Body of pancreas (tissue), 4 donors: ENCODE measurements at regions not wholly inside any gene's neighbourhood (a gene's known extent, or its start where the extent isn't known, plus 50 kb on each side); places are given as distances from the start of the nearest gene placed in this dataset.

Experiments
- ATAC-seq: fragments of 150-250 bp; one replicate; pipeline ENCODE4 v1.9.1; 2016
- DNase-seq, 4 donors: peaks; one replicate each; pipeline ENCODE4 v3.0.0-alpha.2; 2019
- H3K27ac ChIP-seq, 4 donors: fragments of 200-600 bp; sonication (generic); 1 replicate in 3 of 4; 2 replicates in 1 of 4; pipeline versions ENCODE4 v1.5.1 to v1.6.1; 2016 to 2019; ENCODE audit warnings: mild to moderate bottlenecking in 1 of 4, mixed read lengths in 1 of 4, moderate library complexity in 1 of 4
- H3K27me3 ChIP-seq, 2 donors: fragments of 200-600 bp; sonication (generic); one replicate each; pipeline ENCODE4 v1.6.0; 2016; ENCODE audit warnings: mild to moderate bottlenecking in 1 of 2
- H3K36me3 ChIP-seq, 2 donors: fragments of 200-600 bp; sonication (generic); replicated peaks in 1 of 2; 2 replicates each; pipeline ENCODE4 v1.5.1; 2016; ENCODE audit warnings: low read depth in 2 of 2; ENCODE audit not compliant: insufficient read depth in 1 of 2
- H3K4me1 ChIP-seq: fragments of 200-600 bp; sonication (generic); one replicate; pipeline ENCODE4 v1.6.0; 2016
- H3K4me3 ChIP-seq, 2 donors: fragments of 200-600 bp; sonication (generic); 1 replicate in 1 of 2; 2 replicates in 1 of 2; pipeline ENCODE4 v1.5.1; 2016 to 2019
- H3K9me3 ChIP-seq, 3 donors: fragments of 200-600 bp; sonication (generic); 1 replicate in 2 of 3; 2 replicates in 1 of 3; pipeline ENCODE4 v1.5.1; 2016
- POLR2A ChIP-seq, 3 donors: fragments of 450-650 bp; IDR thresholded peaks; one replicate each; pipeline ENCODE4 v1.6.1; 2016; ENCODE audit warnings: antibody characterized with exemption in 3 of 3, mild to moderate bottlenecking in 2 of 3
- WGBS, 2 donors: methylation state at CpG; one replicate each; pipeline ENCODE4 v1.1.5; 2017; 5-methylcytosine and 5-hydroxymethylcytosine counted together
- intact Hi-C: fragments of 100-400 bp; cut with DNase I; formaldehyde crosslinking; loops from one replicate; pipeline ENCODE4 v1.15.1; 2023
- TF ChIP-seq, protein P1 (sequence below), 7 experiments: fragments of 450-650 bp in 4 of 7; fragments of 200-600 bp in 3 of 7; sonication (generic) in 3 of 7; IDR thresholded peaks; one replicate each; pipeline ENCODE4 v1.5.1; 2016 to 2019; ENCODE audit warnings: antibody characterized with exemption in 7 of 7

DNA sequence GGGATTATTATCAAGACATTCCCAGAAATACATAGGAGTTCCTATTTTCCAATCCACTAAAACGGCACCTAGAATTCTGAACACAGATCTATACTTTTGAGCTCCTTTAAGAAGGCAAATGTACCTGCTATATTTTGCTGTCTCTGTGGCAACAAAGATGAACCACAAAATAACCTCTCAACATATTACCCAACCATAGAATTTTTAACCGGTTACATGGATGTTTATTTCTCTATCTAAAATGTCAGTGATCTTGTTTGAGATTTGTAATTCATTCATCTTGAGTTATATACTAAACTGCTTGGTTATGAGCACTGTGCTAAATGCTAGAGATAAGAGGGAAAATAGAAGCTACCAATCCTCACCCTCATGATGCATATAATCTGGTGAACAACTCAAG, 117.5 kb upstream of the HMGCLL1 start:
- H3K27ac ChIP-seq: no peak overlapping the region
- DNase-seq (no peak), ATAC-seq (no peak)
- no peaks in the 10 kb centered on the region for H3K27me3 ChIP-seq
- H3K4me1 ChIP-seq: no peaks in the 10 kb centered on the region
- no peaks in the 10 kb centered on the region for H3K9me3 ChIP-seq
- H3K4me3 ChIP-seq: no peak overlapping the region
- WGBS, 2 donors: 83 to 90% methylated on average over 2 of the region's 2 CpGs
- intact Hi-C loops: no loop called here
- TF ChIP-seq POLR2A (IDR thresholded peaks at IDR 0.05): no peak
- TF ChIP-seq, protein P1, sequence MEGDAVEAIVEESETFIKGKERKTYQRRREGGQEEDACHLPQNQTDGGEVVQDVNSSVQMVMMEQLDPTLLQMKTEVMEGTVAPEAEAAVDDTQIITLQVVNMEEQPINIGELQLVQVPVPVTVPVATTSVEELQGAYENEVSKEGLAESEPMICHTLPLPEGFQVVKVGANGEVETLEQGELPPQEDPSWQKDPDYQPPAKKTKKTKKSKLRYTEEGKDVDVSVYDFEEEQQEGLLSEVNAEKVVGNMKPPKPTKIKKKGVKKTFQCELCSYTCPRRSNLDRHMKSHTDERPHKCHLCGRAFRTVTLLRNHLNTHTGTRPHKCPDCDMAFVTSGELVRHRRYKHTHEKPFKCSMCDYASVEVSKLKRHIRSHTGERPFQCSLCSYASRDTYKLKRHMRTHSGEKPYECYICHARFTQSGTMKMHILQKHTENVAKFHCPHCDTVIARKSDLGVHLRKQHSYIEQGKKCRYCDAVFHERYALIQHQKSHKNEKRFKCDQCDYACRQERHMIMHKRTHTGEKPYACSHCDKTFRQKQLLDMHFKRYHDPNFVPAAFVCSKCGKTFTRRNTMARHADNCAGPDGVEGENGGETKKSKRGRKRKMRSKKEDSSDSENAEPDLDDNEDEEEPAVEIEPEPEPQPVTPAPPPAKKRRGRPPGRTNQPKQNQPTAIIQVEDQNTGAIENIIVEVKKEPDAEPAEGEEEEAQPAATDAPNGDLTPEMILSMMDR (IDR thresholded peaks at IDR 0.05): no peak
- no peaks in the 10 kb centered on the region for H3K36me3 ChIP-seq

- Histone ChIP-seq H3K4me1 (no peaks in the 10 kb centered on the region), H3K27me3 (no peaks in the 10 kb centered on the region), H3K36me3 (no peaks in the 10 kb centered on the region), H3K9me3 (no peaks in the 10 kb centered on the region), H3K4me3 (no peak overlapping the region), H3K27ac (no peak overlapping the region)
- ATAC-seq (no peak), DNase-seq (no peak)
- WGBS, 2 donors: 48 to 63% methylated on average over 2 of the region's 2 CpGs
- no peak for TF ChIP-seq POLR2A (IDR thresholded peaks at IDR 0.05)
- TF ChIP-seq, protein P1 (IDR thresholded peaks at IDR 0.05): no peak
- intact Hi-C loops: no loop called here
Measured at GRCh38 chr6:55696041-55696440, 117.0 kb upstream of the HMGCLL1 start.

DNA sequence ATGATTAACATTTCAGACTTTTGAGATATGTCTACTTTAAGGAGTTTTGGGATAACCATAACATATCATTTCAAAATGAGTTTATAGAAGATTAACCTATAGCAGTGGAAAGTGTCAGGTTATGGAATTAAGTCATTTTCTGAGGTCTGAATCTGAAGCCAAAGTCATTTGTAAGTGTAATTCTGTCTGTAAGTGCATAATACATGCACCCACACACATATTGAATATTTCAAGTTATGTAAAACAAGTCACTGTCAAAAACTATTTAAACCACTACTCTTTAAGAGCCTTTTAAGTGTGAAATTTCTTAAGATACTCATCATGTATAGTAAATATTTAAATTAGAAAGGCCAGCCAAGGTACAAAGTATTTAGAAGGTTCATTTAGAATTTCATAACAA, 115.8 kb upstream of the HMGCLL1 start:
- intact Hi-C loops: no loop called here
- no peak overlapping the region for H3K27ac ChIP-seq

DNA sequence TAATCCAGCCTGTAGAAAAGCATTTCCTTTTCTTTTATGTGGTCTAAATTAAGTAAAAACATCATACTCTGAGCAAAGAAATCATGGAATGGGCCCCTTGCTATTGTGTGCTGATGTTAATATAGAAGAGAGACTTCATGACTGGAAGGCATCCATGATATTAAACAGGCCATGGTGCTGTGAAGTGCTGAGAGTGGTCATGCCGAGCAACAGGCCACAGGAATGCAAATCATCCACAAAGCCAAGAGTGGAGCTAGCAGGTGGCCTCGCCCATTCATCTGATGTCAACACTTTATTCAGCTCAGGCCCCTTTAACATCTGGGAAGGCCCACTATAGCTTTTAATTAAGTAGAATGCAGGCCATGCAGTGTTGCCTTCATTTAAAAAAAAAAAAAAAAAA, 115.2 kb upstream of the HMGCLL1 start:
- intact Hi-C loops: no loop called here
- Histone ChIP-seq H3K4me1 (no peaks in the 10 kb centered on the region), H3K27me3 (no peaks in the 10 kb centered on the region), H3K4me3 (no peak overlapping the region), H3K9me3 (no peaks in the 10 kb centered on the region), H3K36me3 (no peaks in the 10 kb centered on the region), H3K27ac (no peak overlapping the region)
- 70 to 76% methylated on average over 2 of the region's 2 CpGs for WGBS, 2 donors
- no peak for TF ChIP-seq POLR2A (IDR thresholded peaks at IDR 0.05)
- TF ChIP-seq, protein P1 (IDR thresholded peaks at IDR 0.05): no peak
- DNase-seq: peak in 1 of 4 donors; percentile 5
- no peak for ATAC-seq

More for the DNA sequence above, 115.8 kb upstream of the HMGCLL1 start:
- no peaks in the 10 kb centered on the region for H3K27me3 ChIP-seq
- ATAC-seq (no peak), DNase-seq (no peak)
- H3K4me1 ChIP-seq: no peaks in the 10 kb centered on the region
- H3K36me3 ChIP-seq: no peaks in the 10 kb centered on the region
- no peak overlapping the region for H3K4me3 ChIP-seq
- TF ChIP-seq POLR2A (IDR thresholded peaks at IDR 0.05): no peak
- TF ChIP-seq, protein P1 (IDR thresholded peaks at IDR 0.05): no peak
- H3K9me3 ChIP-seq: no peaks in the 10 kb centered on the region

DNA sequence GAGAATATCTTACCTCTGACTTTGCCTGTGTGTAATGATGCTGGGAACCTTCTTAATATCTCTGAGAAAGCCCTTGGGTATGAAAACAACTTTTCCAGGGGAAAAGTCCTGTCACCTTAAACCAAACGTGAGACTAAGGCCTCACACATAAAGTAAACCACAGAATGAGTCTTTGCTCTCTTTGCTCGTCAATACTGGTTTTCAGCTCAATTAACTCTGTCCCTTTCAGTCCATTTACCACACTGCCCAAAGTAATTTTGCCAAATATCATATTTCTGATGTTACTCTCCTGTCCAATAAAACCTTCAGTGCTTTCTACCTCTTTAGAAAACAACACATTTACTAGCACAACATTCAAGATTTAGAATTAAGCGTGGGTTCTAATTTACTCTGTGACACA, 100.5 kb upstream of the HMGCLL1 start:
- intact Hi-C loops: no loop called here
- TF ChIP-seq POLR2A (IDR thresholded peaks at IDR 0.05): no peak
- TF ChIP-seq, protein P1 (IDR thresholded peaks at IDR 0.05): no peak
- no peak overlapping the region for H3K4me3 ChIP-seq
- no peak for ATAC-seq
- H3K27me3 ChIP-seq: no peaks in the 10 kb centered on the region
- no peaks in the 10 kb centered on the region for H3K36me3 ChIP-seq
- H3K4me1 ChIP-seq: no peaks in the 10 kb centered on the region
- no peak for DNase-seq
- no peaks in the 10 kb centered on the region for H3K9me3 ChIP-seq
- no peak overlapping the region for H3K27ac ChIP-seq
- 53 to 60% methylated on average over 3 of the region's 3 CpGs for WGBS, 2 donors
